CMK (cell line): ENCODE measurements at regions not wholly inside any gene's neighbourhood (a gene's known extent, or its start where the extent isn't known, plus 50 kb on each side); places are given as distances from the start of the nearest gene placed in this dataset.
A peak's percentile ranks its signal among the peaks of the same experiment; 100 is the strongest.
"Not testable (repeated sequence)": the region's sequence is repeated elsewhere in the genome, so short reads cannot be mapped to it uniquely, and the experiment has no call there.

Experiments used
- DNase-seq: peaks from one replicate; pipeline ENCODE4 v3.0.0-alpha.2; 2010; ENCODE audit warnings: low read depth

GRCh38 chr7:106749165-106749564, 88.2 kb upstream of the CCDC71L start:
- no peak for DNase-seq

- DNase-seq = no peak
Measured at GRCh38 chr7:106750773-106751172, 89.8 kb upstream of the CCDC71L start.

- no peak for DNase-seq
Measured at GRCh38 chr7:106752367-106752766, 91.4 kb upstream of the CCDC71L start.

- DNase-seq = not testable (repeated sequence)
Measured at GRCh38 chr7:106755024-106755423, 94.1 kb upstream of the CCDC71L start.

GRCh38 chr7:106755641-106756040, 94.7 kb upstream of the CCDC71L start:
- DNase-seq = no peak

GRCh38 chr7:106756071-106756470, 95.1 kb upstream of the CCDC71L start:
- DNase-seq = no peak

- no peak for DNase-seq
Measured at GRCh38 chr7:106756884-106757283, 95.9 kb upstream of the CCDC71L start.

GRCh38 chr7:106757846-106758245, 96.9 kb upstream of the CCDC71L start:
- no peak for DNase-seq

GRCh38 chr7:106762845-106763244, 101.9 kb upstream of the CCDC71L start:
- not testable (repeated sequence) for DNase-seq

GRCh38 chr7:106763717-106764116, 101.4 kb upstream of the PIK3CG start:
- DNase-seq = no peak

- DNase-seq = no peak
Measured at GRCh38 chr7:106765727-106766355, 99.2 kb upstream of the PIK3CG start.

GRCh38 chr7:106766551-106766950, 98.5 kb upstream of the PIK3CG start:
- no peak for DNase-seq

- no peak for DNase-seq
Measured at GRCh38 chr7:106767078-106767477, 98.0 kb upstream of the PIK3CG start.

- no peak for DNase-seq
Measured at GRCh38 chr7:106767498-106768323, 97.4 kb upstream of the PIK3CG start.

GRCh38 chr7:106768324-106768751, 96.7 kb upstream of the PIK3CG start:
- DNase-seq = no peak

- DNase-seq = no peak
Measured at GRCh38 chr7:106770191-106770590, 94.9 kb upstream of the PIK3CG start.

- no peak for DNase-seq
Measured at GRCh38 chr7:106772655-106773108, 92.4 kb upstream of the PIK3CG start.

GRCh38 chr7:106773228-106773627, 91.9 kb upstream of the PIK3CG start:
- no peak for DNase-seq

- DNase-seq = no peak
Measured at GRCh38 chr7:106773721-106774120, 91.4 kb upstream of the PIK3CG start.

GRCh38 chr7:106774213-106774767, 90.8 kb upstream of the PIK3CG start:
- DNase-seq = no peak

GRCh38 chr7:106774768-106775551, 90.1 kb upstream of the PIK3CG start:
- peak; percentile 65 for DNase-seq

- no peak for DNase-seq
Measured at GRCh38 chr7:106775552-106775936, 89.5 kb upstream of the PIK3CG start.
